ENCODE measurements at regions not wholly inside any gene's neighbourhood (a gene's known extent, or its start where the extent isn't known, plus 50 kb on each side); places are given as distances from the start of the nearest gene placed in this dataset.

- H3K4me3 Mint-ChIP-seq (ENCODE audit: unreplicated experiment): no peak overlapping the region
- H3K27ac Mint-ChIP-seq (ENCODE audit: unreplicated experiment): no peak overlapping the region
- peaks cover 15% of the 10 kb centered on the region for H3K4me1 Mint-ChIP-seq (ENCODE audit: unreplicated experiment)
- H3K27me3 Mint-ChIP-seq (ENCODE audit: unreplicated experiment): peaks cover 2% of the 10 kb centered on the region
- TF ChIP-seq CTCF (IDR thresholded peaks at IDR 0.05): no peak
- no peak for DNase-seq (ENCODE audit: extremely low spot score, unreplicated experiment)
- no peaks in the 10 kb centered on the region for H3K36me3 Mint-ChIP-seq (ENCODE audit: unreplicated experiment)
- no peaks in the 10 kb centered on the region for H3K9me3 Mint-ChIP-seq (ENCODE audit: unreplicated experiment)
Measured at GRCh38 chr12:43290836-43291235, 261.2 kb downstream of the ADAMTS20 start.

- no peaks in the 10 kb centered on the region for H3K9me3 Mint-ChIP-seq (ENCODE audit: unreplicated experiment)
- H3K4me1 Mint-ChIP-seq (ENCODE audit: unreplicated experiment): peaks cover 27% of the 10 kb centered on the region
- DNase-seq (ENCODE audit: extremely low spot score, unreplicated experiment): no peak
- no peak overlapping the region for H3K4me3 Mint-ChIP-seq (ENCODE audit: unreplicated experiment)
- peaks cover 2% of the 10 kb centered on the region for H3K27me3 Mint-ChIP-seq (ENCODE audit: unreplicated experiment)
- no peak overlapping the region for H3K27ac Mint-ChIP-seq (ENCODE audit: unreplicated experiment)
- no peak for TF ChIP-seq CTCF (IDR thresholded peaks at IDR 0.05)
- no peaks in the 10 kb centered on the region for H3K36me3 Mint-ChIP-seq (ENCODE audit: unreplicated experiment)
Measured at GRCh38 chr12:43289426-43289801, 262.6 kb downstream of the ADAMTS20 start.

GRCh38 chr12:43288671-43289425 is 263.2 kb downstream of the ADAMTS20 start:
- H3K4me3 Mint-ChIP-seq (ENCODE audit: unreplicated experiment): no peak overlapping the region
- H3K27ac Mint-ChIP-seq (ENCODE audit: unreplicated experiment): no peak overlapping the region
- peaks cover 2% of the 10 kb centered on the region for H3K27me3 Mint-ChIP-seq (ENCODE audit: unreplicated experiment)
- no peak for TF ChIP-seq CTCF (IDR thresholded peaks at IDR 0.05)
- no peaks in the 10 kb centered on the region for H3K36me3 Mint-ChIP-seq (ENCODE audit: unreplicated experiment)
- peaks cover 30% of the 10 kb centered on the region for H3K4me1 Mint-ChIP-seq (ENCODE audit: unreplicated experiment)
- no peaks in the 10 kb centered on the region for H3K9me3 Mint-ChIP-seq (ENCODE audit: unreplicated experiment)
- no peak for DNase-seq (ENCODE audit: extremely low spot score, unreplicated experiment)

- no peaks in the 10 kb centered on the region for H3K9me3 Mint-ChIP-seq (ENCODE audit: unreplicated experiment)
- H3K36me3 Mint-ChIP-seq (ENCODE audit: unreplicated experiment): no peaks in the 10 kb centered on the region
- no peak overlapping the region for H3K4me3 Mint-ChIP-seq (ENCODE audit: unreplicated experiment)
- no peak overlapping the region for H3K27ac Mint-ChIP-seq (ENCODE audit: unreplicated experiment)
- peaks cover 30% of the 10 kb centered on the region for H3K4me1 Mint-ChIP-seq (ENCODE audit: unreplicated experiment)
- no peak for TF ChIP-seq CTCF (IDR thresholded peaks at IDR 0.05)
- H3K27me3 Mint-ChIP-seq (ENCODE audit: unreplicated experiment): peaks cover 2% of the 10 kb centered on the region
- no peak for DNase-seq (ENCODE audit: extremely low spot score, unreplicated experiment)
Measured at GRCh38 chr12:43287706-43288383, 264.2 kb downstream of the ADAMTS20 start.

- H3K4me3 Mint-ChIP-seq (ENCODE audit: unreplicated experiment): no peak overlapping the region
- H3K9me3 Mint-ChIP-seq (ENCODE audit: unreplicated experiment): no peaks in the 10 kb centered on the region
- H3K27ac Mint-ChIP-seq (ENCODE audit: unreplicated experiment): no peak overlapping the region
- no peak for TF ChIP-seq CTCF (IDR thresholded peaks at IDR 0.05)
- no peaks in the 10 kb centered on the region for H3K36me3 Mint-ChIP-seq (ENCODE audit: unreplicated experiment)
- H3K4me1 Mint-ChIP-seq (ENCODE audit: unreplicated experiment): peaks cover 24% of the 10 kb centered on the region
- DNase-seq (ENCODE audit: extremely low spot score, unreplicated experiment): no peak
- peaks cover 2% of the 10 kb centered on the region for H3K27me3 Mint-ChIP-seq (ENCODE audit: unreplicated experiment)
Measured at GRCh38 chr12:43286986-43287385, 265.0 kb downstream of the ADAMTS20 start.

All from osteocyte (in vitro differentiated cells).